SH-SY5Y (cell line): ENCODE measurements at regions not wholly inside any gene's neighbourhood (a gene's known extent, or its start where the extent isn't known, plus 50 kb on each side); places are given as distances from the start of the nearest gene placed in this dataset.

ENCODE experiments used
- GATA2 ChIP-seq: IDR thresholded peaks from 2 replicates; pipeline ENCODE4 v1.6.1; 2011; ENCODE audit warnings: mild to moderate bottlenecking, low read depth, low read length
- GATA3 ChIP-seq: IDR thresholded peaks from 2 replicates; pipeline ENCODE4 v1.6.1; 2011; ENCODE audit warnings: low read depth, mild to moderate bottlenecking, low read length, moderate library complexity

GRCh38 chr7:25850735-25851134 is 301.3 kb upstream of the NFE2L3 start:
- TF ChIP-seq GATA2: no peak
- no peak for TF ChIP-seq GATA3
